ENCODE measurements at regions not wholly inside any gene's neighbourhood (a gene's known extent, or its start where the extent isn't known, plus 50 kb on each side); places are given as distances from the start of the nearest gene placed in this dataset.

DNA sequence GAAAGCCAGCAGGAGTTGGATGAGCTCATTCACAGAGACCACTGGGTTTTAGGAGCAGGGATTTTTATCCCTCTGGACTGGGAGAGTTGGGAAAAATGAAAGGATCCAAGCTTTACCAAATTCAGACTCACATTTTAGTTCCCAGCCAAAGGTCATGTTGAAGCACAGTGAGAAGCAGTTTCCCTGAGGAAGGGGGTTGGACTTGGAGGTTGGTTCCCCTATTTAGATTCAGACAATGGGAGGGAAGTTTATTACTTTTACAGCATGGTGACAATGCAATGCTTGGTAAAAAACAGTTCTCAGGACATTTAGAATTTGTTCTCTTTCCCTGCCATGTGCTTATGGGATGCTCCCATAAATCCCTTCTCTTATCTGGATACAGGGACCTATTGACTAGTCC, 57.3 kb upstream of the ZNF648 start:
- no peak for DNase-seq

- DNase-seq = no peak
Observed at GRCh38 chr1:182114627-182115023, 53.1 kb upstream of the ZNF648 start.

DNA sequence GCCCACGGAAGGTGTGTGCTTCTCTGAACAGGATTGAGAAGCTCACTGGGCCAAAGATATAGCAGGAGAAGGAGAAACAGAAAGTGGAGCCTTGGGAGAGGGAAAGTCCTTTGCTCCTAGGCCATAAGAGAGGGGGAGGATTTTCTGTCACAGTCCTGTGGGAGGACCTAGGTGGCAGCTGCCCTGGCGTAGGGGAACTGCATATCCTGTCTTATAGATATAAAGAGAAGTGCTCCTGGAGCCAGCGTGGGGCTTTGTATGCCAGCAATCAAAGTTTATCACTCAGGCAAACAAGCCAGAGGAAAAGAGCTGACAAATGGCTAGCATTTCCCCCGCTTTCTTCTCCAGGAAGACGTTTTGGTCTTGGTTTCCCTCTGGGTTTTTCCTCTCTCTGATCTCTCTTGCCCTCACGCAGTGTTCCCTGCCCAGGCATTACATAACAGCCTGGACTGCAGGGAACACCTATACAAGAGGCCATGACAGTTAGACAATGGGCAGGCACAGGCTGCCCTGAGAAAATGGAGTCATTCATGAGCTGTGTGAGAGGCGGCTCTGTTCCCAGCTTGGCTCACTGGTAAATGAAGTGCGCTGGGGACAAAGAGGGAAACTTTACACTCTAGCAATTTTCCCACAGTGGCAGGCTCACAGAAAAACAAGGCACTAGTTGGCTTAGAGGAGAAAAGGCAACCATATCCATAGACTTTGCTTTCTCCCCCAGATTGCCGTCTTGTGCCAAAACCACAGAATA, 52.5 kb upstream of the ZNF648 start:
- no peak for DNase-seq

- DNase-seq = no peak
Observed at GRCh38 chr1:182111496-182111895, 50.0 kb upstream of the ZNF648 start.
